ENCODE measurements at regions not wholly inside any gene's neighbourhood (a gene's known extent, or its start where the extent isn't known, plus 50 kb on each side); places are given as distances from the start of the nearest gene placed in this dataset.

- FAIRE-seq, result no peak
- no peak for DNase-seq (ENCODE audit: insufficient read length, low spot score)
Observed at GRCh38 chr20:4560667-4561066, 125.6 kb upstream of the PRNP start.

- no peak for FAIRE-seq
- no peak for DNase-seq (ENCODE audit: insufficient read length, low spot score)
Observed at GRCh38 chr20:4559906-4560305, 126.3 kb upstream of the PRNP start.

GRCh38 chr20:4559106-4559505 is 127.2 kb upstream of the PRNP start:
- DNase-seq (ENCODE audit: insufficient read length, low spot score), result no peak
- FAIRE-seq, result no peak

- no peak for FAIRE-seq
- no peak for DNase-seq (ENCODE audit: insufficient read length, low spot score)
Observed at GRCh38 chr20:4556781-4557180, 129.5 kb upstream of the PRNP start.

GRCh38 chr20:4555188-4555890 is 130.9 kb upstream of the PRNP start:
- peak; percentile 54 for FAIRE-seq
- peak; percentile 33 for DNase-seq (ENCODE audit: insufficient read length, low spot score)

- DNase-seq (ENCODE audit: insufficient read length, low spot score) (no peak), FAIRE-seq (no peak)
Observed at GRCh38 chr20:4554346-4554745, 131.9 kb upstream of the PRNP start.

GRCh38 chr20:4552075-4552640 is 134.1 kb upstream of the PRNP start:
- FAIRE-seq (no peak), DNase-seq (ENCODE audit: insufficient read length, low spot score) (no peak)

GRCh38 chr20:4550740-4551139 is 135.5 kb upstream of the PRNP start:
- FAIRE-seq, result peak; percentile 74

GRCh38 chr20:4549711-4550259 is 136.5 kb upstream of the PRNP start:
- DNase-seq (ENCODE audit: insufficient read length, low spot score) (no peak), FAIRE-seq (no peak)

More at GRCh38 chr20:4550740-4551139, 135.5 kb upstream of the PRNP start:
- DNase-seq (ENCODE audit: insufficient read length, low spot score), result no peak

GRCh38 chr20:4548552-4548951 is 137.7 kb upstream of the PRNP start:
- no peak for DNase-seq (ENCODE audit: insufficient read length, low spot score)
- FAIRE-seq, result no peak

GRCh38 chr20:4546786-4547185 is 139.5 kb upstream of the PRNP start:
- DNase-seq (ENCODE audit: insufficient read length, low spot score) (peak; percentile 60), FAIRE-seq (peak; percentile 88)

GRCh38 chr20:4546342-4546741 is 139.9 kb upstream of the PRNP start:
- FAIRE-seq (no peak), DNase-seq (ENCODE audit: insufficient read length, low spot score) (no peak)

GRCh38 chr20:4545526-4545925 is 140.7 kb upstream of the PRNP start:
- DNase-seq (ENCODE audit: insufficient read length, low spot score), result no peak
- FAIRE-seq, result no peak

- DNase-seq (ENCODE audit: insufficient read length, low spot score) (no peak), FAIRE-seq (no peak)
Observed at GRCh38 chr20:4544765-4545164, 141.5 kb upstream of the PRNP start.

GRCh38 chr20:4542270-4542669 is 144.0 kb upstream of the PRNP start:
- DNase-seq (ENCODE audit: insufficient read length, low spot score) (no peak), FAIRE-seq (no peak)

GRCh38 chr20:4534315-4534714 is 151.9 kb upstream of the PRNP start:
- FAIRE-seq, result no peak
- DNase-seq (ENCODE audit: insufficient read length, low spot score), result no peak

- DNase-seq (ENCODE audit: insufficient read length, low spot score) (no peak), FAIRE-seq (no peak)
Observed at GRCh38 chr20:4533368-4534133, 152.7 kb upstream of the PRNP start.

GRCh38 chr20:4532772-4533171 is 153.5 kb upstream of the PRNP start:
- no peak for DNase-seq (ENCODE audit: insufficient read length, low spot score)
- FAIRE-seq, result no peak

GRCh38 chr20:4524792-4525191 is 161.5 kb upstream of the PRNP start:
- FAIRE-seq (no peak), DNase-seq (ENCODE audit: insufficient read length, low spot score) (no peak)

GRCh38 chr20:4524307-4524706 is 161.9 kb upstream of the PRNP start:
- DNase-seq (ENCODE audit: insufficient read length, low spot score) (no peak), FAIRE-seq (no peak)

- DNase-seq (ENCODE audit: insufficient read length, low spot score), result no peak
- FAIRE-seq, result no peak
Observed at GRCh38 chr20:4522310-4522709, 163.9 kb upstream of the PRNP start.
